ENCODE measurements at regions not wholly inside any gene's neighbourhood (a gene's known extent, or its start where the extent isn't known, plus 50 kb on each side); places are given as distances from the start of the nearest gene placed in this dataset.

DNA sequence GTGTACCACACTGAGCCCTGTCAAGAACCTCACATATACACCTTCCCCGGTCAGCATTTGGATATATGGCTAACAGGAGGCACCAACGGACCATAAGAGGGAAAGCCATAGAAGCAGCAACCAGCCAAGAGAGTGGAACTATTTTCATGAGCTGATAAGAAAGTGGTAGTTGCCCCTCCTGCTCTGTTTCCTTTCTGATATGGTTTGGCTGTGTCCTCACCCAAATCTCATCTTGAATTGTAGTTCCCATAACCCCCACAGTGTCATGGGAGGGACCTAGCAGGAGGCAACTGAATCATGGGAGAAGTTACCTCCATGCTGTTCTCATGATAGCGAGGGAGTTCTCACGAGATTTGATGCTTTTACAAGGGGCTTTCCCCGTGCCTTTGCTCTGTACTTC is 366.1 kb upstream of the DAB1 start:
- no peak for DNase-seq

DNA sequence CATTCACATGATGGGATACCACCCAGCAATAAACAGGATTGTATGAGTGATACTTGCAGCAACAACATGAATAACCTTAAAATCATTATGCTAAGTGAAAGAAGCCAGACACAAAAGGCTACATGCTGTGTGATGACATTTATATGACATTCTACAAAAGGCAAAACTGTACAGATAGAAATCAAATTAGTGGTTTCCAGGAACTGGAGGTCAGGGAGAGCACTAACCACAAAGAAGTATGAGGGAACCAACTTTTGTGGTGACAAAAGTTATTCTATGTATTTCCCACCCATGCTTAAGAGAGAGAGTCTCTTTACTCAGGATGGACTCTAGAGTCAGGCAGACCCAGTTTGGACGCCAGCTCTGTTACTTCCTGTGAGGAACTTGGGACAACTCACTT is 364.5 kb upstream of the DAB1 start:
- DNase-seq, result no peak

DNA sequence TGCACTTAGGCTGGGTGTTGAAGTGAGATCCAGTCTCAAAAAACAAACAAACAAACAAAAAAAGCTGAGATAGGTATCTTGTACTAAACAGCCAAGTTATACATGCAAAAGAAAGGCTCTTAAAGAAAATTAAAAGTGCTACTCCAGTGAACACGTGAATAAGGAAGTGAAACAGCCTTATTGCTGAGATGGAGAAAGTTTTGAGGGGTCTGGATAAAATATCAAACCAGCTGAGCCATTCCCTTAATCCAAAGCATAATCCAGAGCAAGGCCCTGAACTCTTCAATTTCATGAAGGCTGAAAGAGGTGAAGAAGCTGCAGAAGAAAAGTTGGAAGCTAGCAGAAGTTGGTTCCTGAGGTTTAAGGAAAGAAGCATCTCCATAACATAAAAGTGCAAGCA is 360.5 kb upstream of the DAB1 start:
- DNase-seq, result no peak

DNA sequence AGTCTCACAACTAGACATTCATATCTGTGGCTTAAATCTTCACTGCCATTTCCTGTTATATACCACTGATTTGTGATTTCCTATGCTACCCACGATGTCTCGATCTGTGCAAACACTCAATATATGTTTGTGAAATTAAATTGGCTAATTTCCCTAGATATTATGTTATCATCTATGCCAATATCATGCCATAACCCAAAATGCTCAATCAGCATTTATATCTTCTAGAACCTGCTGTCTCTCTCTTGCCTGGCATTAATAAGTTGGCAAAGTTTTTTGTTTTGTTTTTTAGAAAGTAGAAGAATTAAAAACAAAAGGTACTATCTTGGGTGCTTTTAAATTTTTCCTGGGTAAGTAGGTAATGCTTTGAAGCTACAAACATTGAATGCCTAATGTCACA is 358.5 kb upstream of the DAB1 start:
- DNase-seq, result no peak

DNA sequence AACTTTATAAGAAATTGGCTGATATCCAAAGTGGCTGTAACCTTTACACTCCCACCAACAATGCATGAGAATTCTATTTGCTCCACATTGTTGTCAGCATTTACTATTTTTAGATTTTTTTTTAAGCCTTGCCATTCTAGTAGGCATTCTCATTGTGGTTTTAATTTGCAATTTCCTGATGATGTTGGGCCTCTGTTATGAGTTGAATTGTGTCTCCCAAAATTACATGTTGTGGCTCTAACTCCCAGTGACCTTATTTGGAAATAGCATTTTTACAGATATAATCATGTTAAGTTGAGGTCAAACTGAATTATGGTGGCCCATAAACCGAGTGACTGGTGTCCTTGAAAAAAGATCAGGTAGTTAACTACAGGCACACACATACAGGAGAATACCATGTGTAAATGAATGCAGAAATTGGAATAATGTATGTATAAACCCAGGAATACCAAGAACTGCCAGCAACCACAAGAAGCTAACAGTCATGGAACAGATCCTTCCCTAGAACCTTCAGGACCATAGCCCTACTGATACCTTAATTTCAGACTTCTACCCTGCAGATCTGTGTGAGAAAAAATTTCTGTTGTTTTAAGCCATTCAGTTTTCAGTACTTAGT is 348.8 kb upstream of the DAB1 start:
- DNase-seq, result no peak

DNA sequence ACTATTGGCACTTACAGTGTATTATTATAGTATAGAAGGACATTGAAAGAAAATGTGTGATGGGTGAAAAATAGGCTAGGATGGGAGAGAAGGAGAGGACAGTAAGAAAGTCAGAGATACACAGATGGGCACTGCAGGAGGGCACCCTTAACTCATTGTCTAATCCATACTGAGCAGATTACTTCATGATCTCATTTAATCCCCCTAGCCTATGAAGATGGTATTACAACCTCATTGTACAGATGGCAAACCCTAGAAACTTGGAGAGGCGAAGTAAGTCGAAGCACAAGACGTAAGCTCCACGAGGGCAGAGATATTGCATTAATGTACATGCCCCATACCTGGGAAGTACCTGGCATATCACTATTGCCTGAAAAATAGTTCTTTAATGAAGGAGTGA is 346.9 kb upstream of the DAB1 start:
- DNase-seq, result no peak

DNA sequence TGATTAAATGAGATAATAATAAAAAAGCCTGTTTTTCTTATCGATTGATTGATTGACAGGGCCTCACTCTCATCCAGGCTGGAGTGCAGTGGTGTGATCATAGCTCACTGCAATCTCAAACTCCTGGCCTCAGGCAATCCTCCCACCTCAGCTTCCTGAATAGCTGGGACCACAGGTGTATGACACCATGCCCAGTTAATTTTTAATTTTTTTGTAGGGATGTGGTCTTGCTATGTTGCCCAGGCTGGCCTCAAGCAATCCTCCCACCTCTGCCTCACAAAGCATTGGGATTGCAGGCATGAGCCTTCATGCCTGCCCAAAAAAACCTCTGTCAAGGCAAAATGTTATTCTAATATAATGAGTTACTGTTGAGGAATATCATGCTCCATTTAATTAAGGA is 346.4 kb upstream of the DAB1 start:
- no peak for DNase-seq

DNA sequence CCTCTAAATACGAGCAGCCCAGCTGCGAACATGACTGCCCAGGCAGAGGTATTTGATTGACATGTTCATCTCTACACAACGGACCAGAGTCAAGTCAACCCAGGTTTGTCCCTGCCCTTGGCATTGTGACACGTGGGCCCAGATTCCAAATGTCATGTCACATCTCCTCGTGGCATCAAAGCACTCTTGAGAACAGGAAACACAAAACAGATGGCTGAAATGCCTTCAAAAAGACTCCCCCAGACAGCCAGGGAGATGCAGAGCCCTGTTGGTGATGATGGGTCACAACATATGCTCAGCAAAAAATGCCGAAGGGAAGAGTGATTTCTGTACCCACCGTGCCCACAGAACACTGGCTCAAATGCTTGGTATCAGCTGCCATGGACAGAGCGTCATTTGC is 337.8 kb upstream of the DAB1 start:
- no peak for DNase-seq

DNA sequence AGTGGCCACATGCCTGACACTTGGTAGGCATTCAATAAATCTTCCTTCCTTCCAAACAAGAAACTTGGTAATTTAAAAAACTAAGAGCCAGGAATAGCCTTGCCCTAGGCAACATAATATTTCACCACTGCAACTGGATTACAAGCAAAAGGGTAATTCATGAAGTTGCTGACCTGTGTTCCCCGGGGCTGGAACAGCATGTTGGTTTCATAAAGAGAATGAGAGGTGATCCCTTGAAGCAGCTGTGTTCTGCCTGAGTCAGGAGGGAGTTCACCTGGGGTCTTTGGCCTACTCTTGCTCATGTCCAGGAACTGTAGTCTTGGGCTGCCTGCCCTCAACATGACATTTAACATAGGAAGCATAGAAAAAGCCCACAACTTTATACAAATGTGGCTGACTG is 329.0 kb upstream of the DAB1 start:
- DNase-seq, result no peak

DNA sequence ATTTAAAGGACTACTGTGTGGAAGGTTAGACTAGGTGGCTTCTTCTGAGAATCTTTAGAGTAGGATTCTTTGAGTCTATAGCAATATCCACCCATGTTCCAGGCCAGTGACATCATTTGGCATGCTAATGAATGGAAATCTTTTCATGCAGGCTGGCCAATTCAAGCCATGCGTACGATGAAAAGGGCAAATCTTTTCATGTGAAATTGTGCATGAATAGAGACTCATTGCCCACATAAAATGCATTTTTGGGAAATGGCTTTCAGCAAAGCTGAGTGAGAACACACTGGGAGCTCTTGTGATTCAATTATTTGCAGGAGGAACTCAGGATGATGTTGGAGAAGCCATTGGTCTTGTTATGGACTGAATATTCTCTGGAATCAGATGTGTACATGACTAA is 324.9 kb upstream of the DAB1 start:
- no peak for DNase-seq

DNA sequence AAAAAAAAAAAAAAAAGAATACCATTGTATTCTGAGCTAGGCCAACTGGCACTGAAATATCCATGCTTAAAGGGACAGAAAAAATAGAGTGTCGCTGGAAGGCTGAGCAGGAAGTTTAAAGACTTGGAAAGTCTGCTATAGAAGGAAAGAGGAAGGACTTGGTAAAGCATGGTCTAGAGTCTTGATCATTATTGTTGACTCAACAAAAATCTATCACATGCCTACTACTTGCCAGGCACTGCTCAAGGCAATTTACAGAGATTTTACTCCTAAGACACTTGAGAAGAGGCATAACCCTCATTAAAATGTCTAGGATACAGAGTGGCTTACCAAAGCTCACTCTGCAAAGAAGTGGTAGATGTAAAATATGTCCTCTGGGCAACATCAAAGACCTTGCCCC is 324.0 kb upstream of the DAB1 start:
- DNase-seq, result no peak

DNA sequence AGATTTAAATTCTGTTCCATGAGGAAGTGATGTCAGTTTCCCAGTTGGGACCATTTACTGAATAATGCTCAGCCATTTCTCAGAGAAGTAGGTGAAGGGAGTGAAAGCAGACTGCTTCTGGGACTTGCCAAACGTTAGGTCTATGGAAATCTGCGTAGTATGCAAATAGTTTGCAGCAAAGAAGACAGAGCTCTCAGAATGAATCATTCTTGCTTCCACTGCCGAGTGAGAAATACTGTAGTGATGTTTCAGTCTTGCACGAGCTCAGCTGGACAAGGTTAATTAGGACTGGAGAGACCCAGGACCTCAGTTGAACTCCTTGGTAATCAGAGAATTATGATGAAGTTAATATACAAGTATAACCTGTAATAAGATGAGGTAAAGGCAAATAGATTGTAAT is 317.7 kb upstream of the DAB1 start:
- DNase-seq, result no peak

DNA sequence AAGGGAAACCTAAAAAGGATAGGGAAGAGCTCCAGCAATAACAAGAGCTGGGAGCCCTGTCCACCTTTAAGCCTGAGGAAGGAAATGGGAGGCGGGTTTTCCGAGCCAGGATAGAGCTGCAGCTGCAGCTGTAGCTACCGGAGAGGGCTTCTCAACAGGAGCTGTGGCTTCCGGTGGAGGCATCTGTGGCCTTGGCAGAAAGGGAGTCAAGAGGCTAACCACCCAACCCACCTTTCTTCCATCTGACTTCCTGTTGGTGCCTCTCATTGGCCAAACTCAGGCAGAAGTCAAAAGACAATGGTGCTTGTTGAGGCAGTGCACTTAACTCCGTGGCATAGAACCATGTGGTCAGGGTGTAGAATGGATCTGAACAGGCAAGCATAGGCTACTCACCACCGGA is 313.1 kb upstream of the DAB1 start:
- no peak for DNase-seq

DNA sequence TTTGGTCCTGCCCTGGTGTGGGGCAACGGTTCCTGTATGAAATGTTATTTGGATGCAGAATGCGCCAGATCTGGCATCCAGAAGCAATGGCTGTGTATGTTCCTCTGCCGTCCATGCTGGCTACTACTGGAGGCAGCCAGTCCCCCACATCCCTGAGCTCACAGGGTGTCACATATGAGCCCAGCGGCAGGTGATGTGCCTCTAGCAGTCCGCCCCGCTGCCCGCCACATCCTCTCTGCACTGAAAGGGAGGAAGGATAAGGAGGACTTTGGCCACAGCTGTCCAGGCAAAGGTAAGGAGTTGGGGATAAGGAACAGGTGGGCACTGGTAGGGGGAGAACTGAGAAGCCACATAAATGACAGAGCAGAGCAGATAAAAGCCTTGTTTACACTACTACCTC is 305.3 kb upstream of the DAB1 start:
- DNase-seq, result no peak

DNA sequence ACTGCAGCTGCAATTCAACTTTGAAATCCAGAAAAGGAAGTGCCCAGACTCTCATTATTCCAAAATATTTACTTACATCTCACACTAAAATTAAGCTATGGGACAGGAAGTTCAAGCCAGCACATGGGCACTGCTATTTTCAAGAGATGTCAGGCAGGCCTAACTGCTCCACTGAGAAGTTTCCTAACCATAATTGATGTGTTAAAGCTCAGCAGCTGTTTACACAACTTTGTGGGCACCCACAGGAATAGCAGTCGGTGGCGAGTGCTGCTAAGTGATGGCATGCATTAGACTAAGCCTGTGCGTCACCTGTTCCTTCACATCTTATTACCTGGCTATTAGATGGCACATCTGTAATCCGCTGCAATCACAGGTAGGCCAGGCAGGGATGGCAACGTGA is 303.3 kb upstream of the DAB1 start:
- DNase-seq, result no peak

DNA sequence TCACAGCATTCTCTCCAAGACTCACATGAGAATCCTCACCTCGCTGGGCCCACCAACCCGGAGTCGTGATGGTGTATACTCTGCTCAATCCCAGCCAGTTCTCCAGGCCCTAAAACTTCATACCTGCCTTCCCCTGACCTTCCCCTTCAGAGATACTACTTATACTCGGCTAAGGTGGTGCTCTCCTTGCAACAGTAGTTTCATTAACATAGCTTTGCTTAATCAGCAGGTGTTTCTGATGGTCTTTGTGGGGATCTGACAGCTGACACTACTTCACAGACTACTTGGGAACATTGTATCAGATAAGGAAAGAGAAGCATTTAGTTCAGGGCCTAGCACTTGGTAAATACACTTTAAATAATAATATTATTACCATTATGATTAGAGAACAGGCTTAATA is 301.5 kb upstream of the DAB1 start:
- no peak for DNase-seq

DNA sequence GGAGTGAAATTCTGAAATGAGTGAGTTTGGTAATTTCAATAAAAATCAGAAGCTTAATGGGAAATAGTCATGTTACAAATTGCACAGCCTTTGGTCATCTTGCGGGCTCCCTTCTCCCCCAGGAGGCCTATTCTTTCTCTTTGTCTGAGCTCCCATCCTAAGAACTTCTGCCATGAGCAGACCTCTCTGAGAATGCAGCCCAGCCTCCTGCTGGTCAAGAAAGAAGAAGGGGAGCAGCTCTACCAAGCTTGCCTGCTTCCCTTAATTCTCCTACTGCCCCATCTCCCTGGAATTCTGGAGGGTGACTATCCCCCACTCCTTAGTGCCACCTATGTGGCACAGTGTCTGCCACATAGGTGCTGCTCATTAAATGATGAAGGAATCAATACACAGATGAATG is 300.7 kb upstream of the DAB1 start:
- no peak for DNase-seq

DNA sequence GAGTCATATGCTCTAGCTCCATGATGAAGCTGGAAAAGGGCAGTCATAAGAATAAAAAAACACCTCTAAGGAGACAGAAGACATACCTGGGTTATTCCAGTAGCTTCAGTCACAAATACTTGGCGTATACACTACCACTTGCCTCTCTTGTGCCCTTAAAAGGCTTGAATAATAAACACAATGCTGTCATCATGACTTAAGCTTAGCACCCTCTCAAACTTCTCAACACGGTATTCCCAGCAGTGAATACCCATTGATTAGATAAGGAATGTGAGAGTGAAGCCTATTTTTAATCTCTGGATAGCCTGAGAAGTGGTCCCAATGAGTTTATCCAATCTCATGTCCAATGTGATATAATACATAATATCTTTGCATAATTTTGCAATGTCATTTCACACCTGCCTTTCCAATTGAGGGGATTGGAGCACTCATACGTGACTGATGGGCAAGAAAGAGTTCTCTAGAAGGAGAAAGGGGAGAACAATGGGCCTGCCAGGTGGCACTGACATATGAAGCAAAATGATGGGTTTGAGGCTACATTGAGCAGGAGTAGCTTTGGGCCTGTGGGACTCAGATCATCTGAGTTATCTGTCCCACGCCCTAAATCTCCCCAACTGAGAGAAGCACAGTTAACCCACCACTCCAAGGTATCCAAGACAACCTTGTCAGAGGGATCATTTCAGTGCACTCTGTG is 298.6 kb upstream of the DAB1 start:
- DNase-seq, result no peak

DNA sequence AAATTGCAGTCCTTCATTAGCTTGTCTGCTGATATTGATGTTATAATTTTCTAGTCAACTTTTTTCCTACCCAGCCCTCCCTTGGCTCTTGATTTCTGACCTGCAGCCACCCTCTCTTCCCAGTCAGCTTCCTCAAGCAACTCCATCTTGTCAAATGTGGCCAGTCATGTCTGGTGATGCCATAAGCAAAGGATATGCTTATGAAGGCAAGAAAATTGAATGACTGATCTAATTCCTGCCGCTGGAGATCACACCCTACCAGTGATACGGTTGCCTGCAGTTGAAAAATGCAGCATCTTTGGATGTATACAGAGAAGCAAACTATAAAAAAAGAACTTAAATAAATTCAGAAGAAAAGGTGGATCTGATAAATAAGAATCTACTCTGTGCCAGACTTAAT is 297.1 kb upstream of the DAB1 start:
- no peak for DNase-seq

DNA sequence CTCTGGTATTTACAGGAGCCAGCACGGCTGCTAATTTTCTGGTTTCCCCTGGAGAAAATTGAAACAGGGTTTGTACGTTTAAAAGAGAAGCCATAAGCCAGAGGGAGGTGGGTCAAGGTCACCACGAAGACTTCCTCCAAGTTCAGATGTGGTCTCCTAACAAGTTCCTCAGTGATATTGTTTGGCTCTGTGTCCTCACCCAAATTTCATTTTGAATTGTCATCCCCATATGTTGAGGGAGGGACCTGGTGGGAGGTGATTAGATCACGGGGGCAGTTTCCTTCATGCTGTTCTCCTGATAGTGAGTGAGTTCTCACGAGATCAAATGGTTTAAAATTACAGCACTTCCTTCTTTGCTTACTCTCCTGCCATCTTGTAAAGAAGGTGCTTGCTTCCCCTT is 295.4 kb upstream of the DAB1 start:
- DNase-seq, result no peak

DNA sequence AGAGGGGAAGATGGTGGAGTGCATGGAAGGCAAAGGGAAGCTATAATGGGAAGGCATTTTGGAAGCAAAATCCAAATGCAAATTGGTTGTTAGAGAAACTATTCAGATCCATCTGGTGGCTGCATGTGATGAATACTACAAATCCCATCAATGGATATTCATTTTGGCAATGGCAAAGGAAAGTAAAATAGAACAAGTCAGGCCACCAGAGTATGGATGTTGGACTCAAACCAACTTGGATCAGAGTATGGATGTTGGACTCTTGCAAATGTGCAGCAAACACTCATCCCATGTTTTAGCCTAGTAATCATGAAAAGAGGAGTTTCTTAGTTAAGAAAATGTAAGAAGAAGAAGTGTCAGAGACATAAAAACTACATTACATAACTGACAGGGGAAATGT is 289.6 kb upstream of the DAB1 start:
- DNase-seq, result no peak

DNA sequence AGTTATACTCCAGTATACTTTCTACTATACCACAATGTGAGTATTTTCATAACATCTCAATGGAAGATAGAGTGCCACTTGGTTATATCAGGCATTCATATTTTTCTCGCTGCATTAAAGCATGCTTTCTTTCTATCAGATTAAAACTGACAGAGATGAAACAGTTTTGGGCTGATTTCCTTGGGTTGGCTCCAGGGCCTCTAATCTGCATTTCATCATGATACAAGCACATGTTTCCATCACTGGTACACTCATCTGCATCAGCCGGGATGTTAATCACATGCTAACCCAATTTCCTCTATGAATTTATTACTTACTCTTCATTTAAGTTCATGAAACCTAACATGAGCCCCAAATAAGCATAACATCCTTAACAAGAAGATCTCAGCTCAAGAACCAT is 289.0 kb upstream of the DAB1 start:
- no peak for DNase-seq

DNA sequence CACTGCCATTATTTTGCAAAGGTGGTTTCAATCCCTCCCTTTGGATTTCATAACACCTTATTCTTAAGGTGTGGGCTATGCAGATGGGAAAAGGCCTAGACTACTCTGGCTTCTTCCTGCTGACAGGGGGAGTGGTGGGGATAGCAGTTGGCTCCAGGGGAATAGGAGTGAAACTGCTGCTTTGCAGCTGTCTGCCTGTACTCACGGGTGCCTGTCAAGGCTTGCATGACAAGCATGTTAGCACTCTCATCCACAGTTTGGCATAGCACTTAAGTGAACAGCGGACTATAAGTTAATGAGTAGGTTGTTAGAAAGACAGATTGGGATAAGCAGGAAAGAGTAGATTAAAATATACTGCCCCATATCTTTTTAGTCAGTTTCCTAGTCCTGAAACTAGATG is 287.5 kb upstream of the DAB1 start:
- DNase-seq, result no peak

DNA sequence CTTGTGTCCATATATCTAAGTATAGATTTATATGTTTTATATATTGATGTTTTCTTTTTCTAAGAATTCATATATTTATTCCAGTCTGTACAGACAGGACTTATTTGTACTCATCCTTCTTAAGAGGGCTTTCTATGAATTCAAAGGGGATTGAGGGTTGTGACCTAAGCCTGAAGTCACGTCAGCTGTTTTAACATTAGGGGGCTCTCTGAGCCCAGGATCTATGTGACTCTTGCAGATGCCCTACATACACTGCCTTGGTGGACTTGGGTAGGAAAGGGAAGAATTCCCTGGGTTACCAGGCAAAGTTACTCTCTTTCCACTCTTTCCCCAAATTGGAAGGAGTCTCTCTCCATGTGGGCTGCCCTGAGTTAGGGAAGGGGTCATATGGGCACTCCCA is 283.8 kb upstream of the DAB1 start:
- no peak for DNase-seq

DNA sequence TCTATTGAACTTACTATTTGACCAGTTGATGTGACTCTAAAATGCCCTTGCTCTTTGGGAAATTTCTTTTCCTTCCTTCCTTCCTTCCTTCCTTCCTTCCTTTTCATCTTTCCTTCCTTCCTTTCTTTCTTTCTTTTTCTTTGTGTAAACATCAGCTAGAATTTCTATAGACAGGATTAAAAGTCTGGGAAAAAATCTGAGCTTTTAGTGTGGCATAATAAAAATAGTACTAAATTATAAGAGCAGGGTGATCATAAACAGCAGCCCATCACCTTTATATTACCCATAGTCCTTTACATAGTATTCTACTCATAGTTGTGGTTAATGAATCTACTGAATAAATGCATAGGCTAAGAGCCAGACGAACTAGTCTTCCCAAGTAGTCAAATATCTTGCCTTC is 281.0 kb upstream of the DAB1 start:
- no peak for DNase-seq

DNA sequence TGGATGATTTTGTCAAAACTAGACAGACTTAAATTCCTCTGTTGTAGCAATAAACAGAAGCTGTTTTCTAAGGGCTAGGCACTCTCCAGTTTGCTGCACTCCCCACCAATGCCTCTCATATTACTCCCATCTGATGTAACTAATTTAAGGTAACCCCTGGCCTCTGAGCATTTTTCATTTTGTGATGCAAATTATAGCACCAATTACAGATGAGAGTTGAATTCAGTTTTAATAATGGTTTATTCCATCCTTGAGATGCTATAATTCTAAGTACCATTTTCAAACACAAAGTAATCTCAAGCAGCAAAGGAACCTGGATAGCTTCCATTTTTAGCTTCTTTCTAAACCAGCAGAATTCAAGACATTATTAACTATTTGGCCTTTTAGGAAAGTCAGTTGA is 280.4 kb upstream of the DAB1 start:
- DNase-seq, result no peak
